Liver (tissue), 8 donors: ENCODE measurements at regions not wholly inside any gene's neighbourhood (a gene's known extent, or its start where the extent isn't known, plus 50 kb on each side); places are given as distances from the start of the nearest gene placed in this dataset.

Experiments used
- DNase-seq: peaks from one replicate; pipeline ENCODE4 v3.0.0-alpha.2; 2017; ENCODE audit warnings: low spot score
- H3K27ac ChIP-seq, 2 donors: one replicate each; pipeline ENCODE4 v1.7.0; 2013; ENCODE audit warnings: inconsistent platforms in 2 of 2, low read length in 2 of 2, control low read depth in 1 of 2, low read depth in 1 of 2, mild to moderate bottlenecking in 1 of 2
- H3K27me3 ChIP-seq, 4 donors: one replicate each; pipeline versions ENCODE4 v1.6.1 to v1.7.0; 2013; ENCODE audit warnings: low read length in 3 of 4, inconsistent platforms in 1 of 4, mild to moderate bottlenecking in 1 of 4, moderate library complexity in 1 of 4; ENCODE audit not compliant: control insufficient read depth in 4 of 4, insufficient read depth in 4 of 4
- H3K36me3 ChIP-seq, 4 donors: one replicate each; pipeline versions ENCODE4 v1.6.1 to v1.7.0; 2013; ENCODE audit warnings: low read length in 3 of 4, mild to moderate bottlenecking in 3 of 4, low read depth in 1 of 4, moderate library complexity in 1 of 4; ENCODE audit not compliant: control insufficient read depth in 4 of 4, insufficient read depth in 3 of 4
- H3K4me1 ChIP-seq, 4 donors: one replicate each; pipeline versions ENCODE4 v1.6.1 to v1.7.0; 2013; ENCODE audit warnings: low read length in 3 of 4, mild to moderate bottlenecking in 3 of 4, moderate library complexity in 1 of 4; ENCODE audit not compliant: control insufficient read depth in 4 of 4, insufficient read depth in 4 of 4
- H3K4me3 ChIP-seq, 3 donors: one replicate each; pipeline versions ENCODE4 v1.6.1 to v1.7.0; 2013; ENCODE audit warnings: low read length in 3 of 3, control low read depth in 1 of 3, low read depth in 1 of 3, mild to moderate bottlenecking in 1 of 3
- H3K9ac ChIP-seq, 2 donors: one replicate each; pipeline ENCODE4 v1.7.0; 2013; ENCODE audit warnings: low read length in 2 of 2, mild to moderate bottlenecking in 2 of 2, moderate library complexity in 2 of 2, control low read depth in 1 of 2, low read depth in 1 of 2
- H3K9me3 ChIP-seq, 4 donors: one replicate each; pipeline versions ENCODE4 v1.6.1 to v1.7.0; 2013; ENCODE audit warnings: low read length in 3 of 4; ENCODE audit not compliant: control insufficient read depth in 4 of 4
- ATF3 ChIP-seq: IDR thresholded peaks from 2 replicates; pipeline ENCODE4 v1.6.1; 2016; ENCODE audit warnings: antibody characterized with exemption
- CTCF ChIP-seq: fragments of 150-350 bp; IDR thresholded peaks from 2 replicates; pipeline ENCODE4 v1.5.1; 2017; ENCODE audit warnings: improper control_type of control experiment, low read depth, low read length; ENCODE audit not compliant: missing input control
- EGR1 ChIP-seq, 2 donors: IDR thresholded peaks; 2 replicates each; pipeline ENCODE4 v1.6.1; 2016 to 2018; ENCODE audit warnings: antibody characterized with exemption in 2 of 2, low read depth in 2 of 2
- FOXA1 ChIP-seq: IDR thresholded peaks from 2 replicates; pipeline ENCODE4 v1.6.1; 2016; ENCODE audit warnings: antibody characterized with exemption
- FOXA2 ChIP-seq: IDR thresholded peaks from 2 replicates; pipeline ENCODE4 v1.6.1; 2016; ENCODE audit warnings: antibody characterized with exemption
- GABPA ChIP-seq, 2 donors: IDR thresholded peaks in 1 of 2; conservative IDR thresholded peaks in 1 of 2; 2 replicates each; pipeline ENCODE4 v1.6.1; 2016; ENCODE audit warnings: antibody characterized with exemption in 2 of 2, mild to moderate bottlenecking in 1 of 2, moderate library complexity in 1 of 2
- HNF4A ChIP-seq, 2 donors: conservative IDR thresholded peaks; 2 replicates each; pipeline ENCODE4 v1.6.1; 2016; ENCODE audit warnings: antibody characterized with exemption in 2 of 2, mild to moderate bottlenecking in 2 of 2
- HNF4G ChIP-seq: IDR thresholded peaks from 2 replicates; pipeline ENCODE4 v1.6.1; 2016; ENCODE audit warnings: antibody characterized with exemption
- JUND ChIP-seq, 2 donors: IDR thresholded peaks; 2 replicates each; pipeline ENCODE4 v1.6.1; 2016; ENCODE audit warnings: antibody characterized with exemption in 2 of 2
- MAX ChIP-seq: IDR thresholded peaks from 2 replicates; pipeline ENCODE4 v1.6.1; 2016; ENCODE audit warnings: antibody characterized with exemption
- NR2F2 ChIP-seq: IDR thresholded peaks from 2 replicates; pipeline ENCODE4 v1.6.1; 2016; ENCODE audit warnings: antibody characterized with exemption
- RAD21 ChIP-seq, 2 donors: IDR thresholded peaks; 2 replicates each; pipeline ENCODE4 v1.6.1; 2016; ENCODE audit warnings: antibody characterized with exemption in 2 of 2, mild to moderate bottlenecking in 2 of 2
- REST ChIP-seq: IDR thresholded peaks from 2 replicates; pipeline ENCODE4 v1.6.1; 2016; ENCODE audit warnings: antibody characterized with exemption, mild to moderate bottlenecking
- RXRA ChIP-seq, 2 donors: IDR thresholded peaks; 2 replicates each; pipeline ENCODE4 v1.6.1; 2017 to 2018; ENCODE audit warnings: antibody characterized with exemption in 2 of 2, mild to moderate bottlenecking in 1 of 2
- SP1 ChIP-seq: IDR thresholded peaks from 2 replicates; pipeline ENCODE4 v1.6.1; 2018; ENCODE audit warnings: antibody characterized with exemption, mild to moderate bottlenecking
- TAF1 ChIP-seq: conservative IDR thresholded peaks from 2 replicates; pipeline ENCODE4 v1.6.1; 2016; ENCODE audit warnings: antibody characterized with exemption, mild to moderate bottlenecking
- YY1 ChIP-seq: IDR thresholded peaks from 2 replicates; pipeline ENCODE4 v1.6.1; 2016; ENCODE audit warnings: antibody characterized with exemption, mild to moderate bottlenecking
- ZBTB33 ChIP-seq: IDR thresholded peaks from 2 replicates; pipeline ENCODE4 v1.6.1; 2016; ENCODE audit warnings: antibody characterized with exemption
- WGBS: extraction: QIAGEN DNeasy Blood & Tissue Kit; methylation state at CpG from one replicate; pipeline ENCODE4 v1.1.7; 2013; 5-methylcytosine and 5-hydroxymethylcytosine counted together
- donor health status: healthy.
- donor health status: healthy.
- donor health status: healthy.
- donor health status: healthy.
- donor health status: healthy.

- Histone ChIP-seq H3K9me3 (no peaks in the 10 kb centered on the region), H3K36me3 (no peaks in the 10 kb centered on the region), H3K4me3 (no peak overlapping the region), H3K27ac (no peak overlapping the region), H3K9ac (no peak overlapping the region), H3K4me1 (no peaks in the 10 kb centered on the region), H3K27me3 (no peaks in the 10 kb centered on the region)
- no peak for DNase-seq
- TF ChIP-seq FOXA1 (no peak), ZBTB33 (no peak), YY1 (no peak), NR2F2 (no peak), EGR1 (IDR thresholded peaks at IDR 0.05; ENCODE audit: low read depth in 2 of 2) (no peak), JUND (IDR thresholded peaks at IDR 0.05) (no peak), HNF4A (conservative IDR thresholded peaks at IDR 0.05) (no peak), SP1 (no peak), FOXA2 (no peak), MAX (no peak), REST (no peak), GABPA (IDR thresholded peaks at IDR 0.05 in 1 of 2, conservative IDR thresholded peaks at IDR 0.05 in 1 of 2) (no peak), HNF4G (no peak), RAD21 (IDR thresholded peaks at IDR 0.05) (no peak), RXRA (IDR thresholded peaks at IDR 0.05) (no peak), CTCF (no peak), ATF3 (no peak), TAF1 (no peak)
- 38% methylated on average over 2 of the region's 2 CpGs for WGBS
These were observed 125.8 kb upstream of the UNC5C start for GRCh38 chr4:95674521-95674981.

GRCh38 chr4:95672811-95673210 lies 124.0 kb upstream of the UNC5C start:
- TF ChIP-seq FOXA1 (no peak), MAX (no peak)

More at GRCh38 chr4:95672811-95673210, 124.0 kb upstream of the UNC5C start:
- 61% methylated on average over 1 of the region's 1 CpG for WGBS
- H3K27me3 ChIP-seq = no peaks in the 10 kb centered on the region
- DNase-seq = no peak
- H3K27ac ChIP-seq = no peak overlapping the region
- no peaks in the 10 kb centered on the region for H3K9me3 ChIP-seq
- H3K4me1 ChIP-seq = no peaks in the 10 kb centered on the region
- no peaks in the 10 kb centered on the region for H3K36me3 ChIP-seq
- no peak overlapping the region for H3K4me3 ChIP-seq
- H3K9ac ChIP-seq = no peak overlapping the region
